ENCODE measurements at regions not wholly inside any gene's neighbourhood (a gene's known extent, or its start where the extent isn't known, plus 50 kb on each side); places are given as distances from the start of the nearest gene placed in this dataset.

DNA sequence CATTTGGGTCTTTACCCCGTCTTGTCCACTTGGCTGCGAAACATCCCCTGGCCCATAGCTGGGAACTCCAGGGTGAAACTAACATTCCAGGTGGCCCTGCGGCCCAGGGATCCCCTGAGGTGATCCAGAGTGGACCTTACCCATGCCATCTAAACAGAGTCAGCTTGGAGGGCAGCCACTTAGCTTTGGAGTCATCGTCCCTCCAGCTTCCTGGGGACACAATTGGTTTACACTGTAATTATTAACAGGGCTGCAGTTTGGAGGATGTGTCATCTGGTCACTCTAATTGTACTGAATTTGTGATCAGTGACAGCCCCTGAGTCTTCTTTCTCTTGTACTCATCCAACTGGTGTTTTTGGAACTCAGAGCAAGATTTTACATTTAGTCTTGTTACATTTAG, 149.9 kb downstream of the ENGASE start:
- Histone ChIP-seq H3K79me2 (ENCODE audit: insufficient read depth, low read length) (no peaks in the 10 kb centered on the region), H3K9me2 (ENCODE audit: insufficient read depth) (no peaks in the 10 kb centered on the region), H3K36me3 (ENCODE audit: control insufficient read depth in 1 of 2, insufficient read depth in 2 of 2, low read length in 2 of 2) (no peaks in the 10 kb centered on the region), H3K4me2 (ENCODE audit: low read length) (no peak overlapping the region), H3K27me3 (ENCODE audit: insufficient read depth, low read length) (peaks cover 32% of the 10 kb centered on the region), H3K4me3 (replicated peaks in 1 of 2; ENCODE audit: low read depth in 1 of 2, low read length in 2 of 2) (no peak overlapping the region), H4K20me1 (ENCODE audit: insufficient read depth) (no peaks in the 10 kb centered on the region), H3K9me3 (ENCODE audit: control insufficient read depth in 1 of 2, insufficient read depth in 1 of 2, low read depth in 1 of 2, low read length in 2 of 2) (no peaks in the 10 kb centered on the region), H3K9ac (ENCODE audit: low read length) (no peak overlapping the region), H2AFZ (ENCODE audit: low read depth, low read length, poor library complexity, severe bottlenecking) (no peak overlapping the region), H3K4me1 (ENCODE audit: control insufficient read depth in 1 of 2, insufficient read depth in 2 of 2, low read length in 2 of 2) (peaks cover 0 to 10% of the 10 kb centered on the region in 2 experiments; a peak in 1 of 4 replicates), H3K27ac (ENCODE audit: low read depth, low read length) (no peak overlapping the region)
- no peak for DNase-seq (ENCODE audit: low read depth, low spot score)
- BruUV-seq (replicated peaks), result no TSS peak
- no peak for ATAC-seq
- no peak for TF ChIP-seq CEBPB (IDR thresholded peaks at IDR 0.05; ENCODE audit: low read depth)
- TF ChIP-seq, protein P1, sequence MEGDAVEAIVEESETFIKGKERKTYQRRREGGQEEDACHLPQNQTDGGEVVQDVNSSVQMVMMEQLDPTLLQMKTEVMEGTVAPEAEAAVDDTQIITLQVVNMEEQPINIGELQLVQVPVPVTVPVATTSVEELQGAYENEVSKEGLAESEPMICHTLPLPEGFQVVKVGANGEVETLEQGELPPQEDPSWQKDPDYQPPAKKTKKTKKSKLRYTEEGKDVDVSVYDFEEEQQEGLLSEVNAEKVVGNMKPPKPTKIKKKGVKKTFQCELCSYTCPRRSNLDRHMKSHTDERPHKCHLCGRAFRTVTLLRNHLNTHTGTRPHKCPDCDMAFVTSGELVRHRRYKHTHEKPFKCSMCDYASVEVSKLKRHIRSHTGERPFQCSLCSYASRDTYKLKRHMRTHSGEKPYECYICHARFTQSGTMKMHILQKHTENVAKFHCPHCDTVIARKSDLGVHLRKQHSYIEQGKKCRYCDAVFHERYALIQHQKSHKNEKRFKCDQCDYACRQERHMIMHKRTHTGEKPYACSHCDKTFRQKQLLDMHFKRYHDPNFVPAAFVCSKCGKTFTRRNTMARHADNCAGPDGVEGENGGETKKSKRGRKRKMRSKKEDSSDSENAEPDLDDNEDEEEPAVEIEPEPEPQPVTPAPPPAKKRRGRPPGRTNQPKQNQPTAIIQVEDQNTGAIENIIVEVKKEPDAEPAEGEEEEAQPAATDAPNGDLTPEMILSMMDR (IDR thresholded peaks at IDR 0.05 in 2 of 3, conservative IDR thresholded peaks at IDR 0.05 in 1 of 3; ENCODE audit: borderline replicate concordance in 1 of 3, insufficient read depth in 1 of 3, low read depth in 2 of 3, low read length in 2 of 3), result no peak
- TF ChIP-seq ZNF274 (IDR thresholded peaks at IDR 0.05; ENCODE audit: low read depth, low read length), result no peak
- TF ChIP-seq SRF (IDR thresholded peaks at IDR 0.05; ENCODE audit: low read depth), result no peak
- no peak for TF ChIP-seq RAD21 (IDR thresholded peaks at IDR 0.05; ENCODE audit: low read depth)
- TF ChIP-seq, protein P2, sequence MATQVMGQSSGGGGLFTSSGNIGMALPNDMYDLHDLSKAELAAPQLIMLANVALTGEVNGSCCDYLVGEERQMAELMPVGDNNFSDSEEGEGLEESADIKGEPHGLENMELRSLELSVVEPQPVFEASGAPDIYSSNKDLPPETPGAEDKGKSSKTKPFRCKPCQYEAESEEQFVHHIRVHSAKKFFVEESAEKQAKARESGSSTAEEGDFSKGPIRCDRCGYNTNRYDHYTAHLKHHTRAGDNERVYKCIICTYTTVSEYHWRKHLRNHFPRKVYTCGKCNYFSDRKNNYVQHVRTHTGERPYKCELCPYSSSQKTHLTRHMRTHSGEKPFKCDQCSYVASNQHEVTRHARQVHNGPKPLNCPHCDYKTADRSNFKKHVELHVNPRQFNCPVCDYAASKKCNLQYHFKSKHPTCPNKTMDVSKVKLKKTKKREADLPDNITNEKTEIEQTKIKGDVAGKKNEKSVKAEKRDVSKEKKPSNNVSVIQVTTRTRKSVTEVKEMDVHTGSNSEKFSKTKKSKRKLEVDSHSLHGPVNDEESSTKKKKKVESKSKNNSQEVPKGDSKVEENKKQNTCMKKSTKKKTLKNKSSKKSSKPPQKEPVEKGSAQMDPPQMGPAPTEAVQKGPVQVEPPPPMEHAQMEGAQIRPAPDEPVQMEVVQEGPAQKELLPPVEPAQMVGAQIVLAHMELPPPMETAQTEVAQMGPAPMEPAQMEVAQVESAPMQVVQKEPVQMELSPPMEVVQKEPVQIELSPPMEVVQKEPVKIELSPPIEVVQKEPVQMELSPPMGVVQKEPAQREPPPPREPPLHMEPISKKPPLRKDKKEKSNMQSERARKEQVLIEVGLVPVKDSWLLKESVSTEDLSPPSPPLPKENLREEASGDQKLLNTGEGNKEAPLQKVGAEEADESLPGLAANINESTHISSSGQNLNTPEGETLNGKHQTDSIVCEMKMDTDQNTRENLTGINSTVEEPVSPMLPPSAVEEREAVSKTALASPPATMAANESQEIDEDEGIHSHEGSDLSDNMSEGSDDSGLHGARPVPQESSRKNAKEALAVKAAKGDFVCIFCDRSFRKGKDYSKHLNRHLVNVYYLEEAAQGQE (IDR thresholded peaks at IDR 0.05; ENCODE audit: low read depth), result no peak
- no peak for TF ChIP-seq ELF1 (IDR thresholded peaks at IDR 0.05; ENCODE audit: borderline replicate concordance, low read depth)
- TF ChIP-seq FOSL1 (IDR thresholded peaks at IDR 0.05; ENCODE audit: low read depth), result no peak
- TF ChIP-seq, protein P3, sequence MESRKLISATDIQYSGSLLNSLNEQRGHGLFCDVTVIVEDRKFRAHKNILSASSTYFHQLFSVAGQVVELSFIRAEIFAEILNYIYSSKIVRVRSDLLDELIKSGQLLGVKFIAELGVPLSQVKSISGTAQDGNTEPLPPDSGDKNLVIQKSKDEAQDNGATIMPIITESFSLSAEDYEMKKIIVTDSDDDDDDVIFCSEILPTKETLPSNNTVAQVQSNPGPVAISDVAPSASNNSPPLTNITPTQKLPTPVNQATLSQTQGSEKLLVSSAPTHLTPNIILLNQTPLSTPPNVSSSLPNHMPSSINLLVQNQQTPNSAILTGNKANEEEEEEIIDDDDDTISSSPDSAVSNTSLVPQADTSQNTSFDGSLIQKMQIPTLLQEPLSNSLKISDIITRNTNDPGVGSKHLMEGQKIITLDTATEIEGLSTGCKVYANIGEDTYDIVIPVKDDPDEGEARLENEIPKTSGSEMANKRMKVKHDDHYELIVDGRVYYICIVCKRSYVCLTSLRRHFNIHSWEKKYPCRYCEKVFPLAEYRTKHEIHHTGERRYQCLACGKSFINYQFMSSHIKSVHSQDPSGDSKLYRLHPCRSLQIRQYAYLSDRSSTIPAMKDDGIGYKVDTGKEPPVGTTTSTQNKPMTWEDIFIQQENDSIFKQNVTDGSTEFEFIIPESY (IDR thresholded peaks at IDR 0.05; ENCODE audit: extremely low read depth, insufficient replicate concordance, low read length), result no peak
- no peak for TF ChIP-seq EZH2 (IDR thresholded peaks at IDR 0.05)
- no peak for TF ChIP-seq JUND (IDR thresholded peaks at IDR 0.05)
- no peak for TF ChIP-seq YY1 (IDR thresholded peaks at IDR 0.05; ENCODE audit: extremely low read depth, insufficient replicate concordance, low read depth, low read length)
- TF ChIP-seq EZH2phosphoT487 (IDR thresholded peaks at IDR 0.05; ENCODE audit: borderline replicate concordance), result no peak
- intact Hi-C loops (cut with micrococcal nuclease), result no loop called here
- POLR2A ChIA-PET, result no interaction called here
- RAD21 ChIA-PET (ENCODE audit: low non-redundant PET in 1 of 2, low total read pairs in 2 of 2, uncharacterized antibody in 2 of 2, unreplicated experiment in 2 of 2), result no interaction called here
- CTCF ChIA-PET, result no interaction called here
